CD4-positive, alpha-beta T cell treated with Interleukin-6 at 100 ng/mL for 8 hours (primary cell): ENCODE measurements at regions not wholly inside any gene's neighbourhood (a gene's known extent, or its start where the extent isn't known, plus 50 kb on each side); places are given as distances from the start of the nearest gene placed in this dataset.
"Not testable (repeated sequence)": the region's sequence is repeated elsewhere in the genome, so short reads cannot be mapped to it uniquely, and the experiment has no call there.

Experiments used
- DNase-seq: peaks from one replicate; pipeline ENCODE4 v3.0.0-alpha.2; 2020; ENCODE audit warnings: mixed read lengths, low spot score

- DNase-seq = no peak
These were observed 397.2 kb downstream of the SLITRK1 start for GRCh38 chr13:83485101-83485500.

DNA sequence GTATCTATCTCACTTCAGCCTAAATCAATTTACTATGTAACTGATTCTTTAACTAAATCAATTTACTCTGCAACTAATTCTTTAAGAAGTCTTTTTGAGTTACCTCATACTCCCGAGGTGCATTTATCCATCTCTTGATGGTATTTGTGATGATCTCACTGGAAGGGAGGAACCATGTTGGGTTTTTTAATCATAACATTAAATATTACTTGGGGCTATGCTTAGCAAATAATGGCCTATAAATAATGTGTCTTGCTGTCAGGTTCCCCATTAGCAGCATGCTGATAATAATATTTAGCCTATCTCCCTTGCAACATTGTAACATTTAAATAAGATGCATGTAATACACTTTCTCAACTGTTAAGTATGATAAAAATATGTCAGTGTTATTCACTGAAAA lies 411.3 kb downstream of the SLITRK1 start:
- no peak for DNase-seq

DNA sequence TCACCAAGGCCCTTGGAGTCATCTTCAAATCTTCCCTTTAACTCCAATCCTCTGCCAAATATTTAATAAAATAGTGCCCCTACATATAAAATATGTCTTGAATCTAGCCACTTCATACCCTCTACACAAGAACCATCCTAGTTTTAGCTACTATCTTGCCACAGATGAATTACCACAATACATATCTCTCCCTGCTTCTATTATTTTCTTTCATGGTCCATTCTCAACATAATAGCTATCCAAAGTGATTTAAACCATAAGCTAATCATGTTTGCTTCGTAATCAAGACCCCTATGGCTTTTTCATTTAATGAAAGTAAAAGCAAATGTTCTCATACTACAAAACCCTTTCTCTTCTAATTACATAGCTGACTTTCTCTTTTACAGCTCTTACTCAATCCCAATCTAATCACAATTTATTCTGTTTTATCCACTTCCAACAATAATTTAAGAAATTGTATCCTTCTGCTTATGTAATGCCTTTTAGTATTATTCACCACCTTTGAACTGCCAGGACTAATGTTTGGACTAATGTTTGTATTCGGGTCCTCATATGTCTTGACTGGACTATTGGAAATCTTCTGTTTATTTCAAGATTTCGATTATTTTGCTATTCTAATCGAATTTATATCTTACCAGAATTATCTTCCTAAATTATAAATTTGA lies 412.0 kb downstream of the SLITRK1 start:
- DNase-seq = no peak

DNA sequence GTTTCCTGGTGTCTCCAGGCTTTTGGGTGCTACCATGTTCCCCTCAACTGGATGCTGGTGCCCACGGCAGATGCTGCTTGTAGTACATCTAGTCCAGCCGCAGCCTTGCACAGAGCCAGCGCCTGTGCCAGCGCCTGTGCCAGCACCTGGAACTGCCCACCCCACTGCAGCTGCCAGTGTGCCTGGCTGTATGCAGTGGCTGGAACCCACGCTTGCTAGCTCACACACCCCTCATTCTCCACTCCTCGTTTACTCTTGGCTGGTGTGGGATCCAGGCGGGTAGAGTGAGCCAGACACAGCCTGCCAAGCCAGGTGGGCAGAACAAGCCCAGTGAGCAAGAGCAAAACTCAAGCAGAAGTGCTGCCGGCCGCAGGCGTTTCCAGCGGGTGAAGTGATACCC lies 428.6 kb downstream of the SLITRK1 start:
- DNase-seq = no peak

- DNase-seq = no peak
These were observed 429.0 kb downstream of the SLITRK1 start for GRCh38 chr13:83453300-83453699.

DNA sequence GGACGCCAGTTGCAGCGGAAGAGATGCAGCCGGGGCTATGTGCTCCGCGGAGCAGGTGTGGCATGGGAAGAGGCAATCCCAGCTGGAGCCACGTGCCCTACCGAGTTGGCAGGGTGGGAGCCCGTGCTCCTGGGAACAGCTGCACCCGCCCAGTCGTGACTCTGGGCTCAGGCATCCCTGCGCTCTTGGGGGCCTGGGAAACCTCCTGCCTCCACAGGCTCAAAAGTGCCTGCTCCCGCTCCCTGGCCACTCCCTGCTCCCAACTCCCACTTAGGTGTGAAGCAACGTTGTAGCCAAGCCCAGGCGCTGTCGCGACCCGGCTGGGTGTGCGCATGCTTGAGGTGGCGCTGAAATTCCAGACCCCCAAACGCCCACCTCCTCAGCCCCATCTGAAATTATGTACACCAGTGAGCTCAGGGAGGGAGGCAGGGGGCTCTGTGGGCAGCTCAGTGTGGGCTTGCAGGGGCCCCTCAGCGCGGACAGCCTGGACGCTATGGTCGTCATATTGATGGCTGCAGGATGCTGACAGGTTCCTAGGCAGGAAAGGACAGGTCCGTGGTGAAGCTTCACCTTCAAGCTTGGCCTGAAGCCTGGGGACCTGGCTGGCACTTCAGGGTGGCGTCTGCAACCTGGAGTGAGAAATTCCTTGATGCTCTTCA lies 429.9 kb downstream of the SLITRK1 start:
- DNase-seq = no peak

DNA sequence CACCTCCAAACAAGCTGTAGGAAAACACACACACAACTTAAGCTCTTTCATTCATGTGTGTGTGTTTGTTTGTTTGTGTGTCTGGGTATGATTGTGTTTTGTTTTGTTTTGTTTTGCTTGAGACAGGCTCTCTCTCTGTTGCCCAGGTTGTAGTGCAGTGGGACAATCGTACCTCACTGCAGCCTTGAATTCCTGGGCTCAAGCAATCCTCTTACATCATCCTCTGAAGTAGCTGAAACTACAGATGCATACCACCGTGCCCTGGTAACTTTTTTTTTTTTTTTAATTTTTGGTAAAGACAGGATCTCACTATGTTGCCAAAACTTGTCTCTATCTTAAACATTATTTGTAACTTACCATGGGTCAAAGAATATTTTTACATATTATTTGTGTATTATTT lies 431.7 kb downstream of the SLITRK1 start:
- no peak for DNase-seq

DNA sequence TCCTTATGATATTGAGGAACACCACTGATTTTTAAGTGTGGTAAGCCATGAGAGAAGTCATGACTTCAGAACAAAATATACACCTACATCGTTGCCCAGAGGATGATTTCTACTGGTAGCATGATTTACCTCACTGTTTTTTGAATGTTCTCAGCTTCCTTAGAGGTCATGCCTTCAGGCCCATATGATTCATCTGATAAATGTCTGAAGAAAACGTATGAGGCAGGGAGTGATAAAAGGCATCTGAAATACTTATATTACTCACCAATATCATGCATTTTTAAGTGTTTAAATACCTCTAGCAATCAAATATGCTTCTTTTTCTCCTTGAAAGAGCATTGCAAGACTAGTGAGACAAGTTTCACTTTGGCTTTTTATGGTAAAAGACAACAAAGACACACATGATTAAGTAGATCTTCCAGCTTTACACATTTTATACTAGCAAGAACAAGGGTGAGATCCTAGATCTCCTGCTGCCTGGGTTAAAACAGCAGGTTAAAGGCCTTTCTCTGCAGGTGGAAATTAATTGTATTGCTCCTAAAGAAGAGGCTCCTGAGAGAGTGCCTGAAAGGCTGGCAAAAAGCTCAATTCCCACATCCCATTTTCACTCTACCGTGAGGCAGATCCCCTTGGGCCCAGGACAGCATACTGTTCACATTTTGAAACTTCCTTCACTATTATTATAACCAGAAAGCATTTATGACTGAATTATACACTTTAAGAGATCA lies 432.4 kb downstream of the SLITRK1 start:
- no peak for DNase-seq

DNA sequence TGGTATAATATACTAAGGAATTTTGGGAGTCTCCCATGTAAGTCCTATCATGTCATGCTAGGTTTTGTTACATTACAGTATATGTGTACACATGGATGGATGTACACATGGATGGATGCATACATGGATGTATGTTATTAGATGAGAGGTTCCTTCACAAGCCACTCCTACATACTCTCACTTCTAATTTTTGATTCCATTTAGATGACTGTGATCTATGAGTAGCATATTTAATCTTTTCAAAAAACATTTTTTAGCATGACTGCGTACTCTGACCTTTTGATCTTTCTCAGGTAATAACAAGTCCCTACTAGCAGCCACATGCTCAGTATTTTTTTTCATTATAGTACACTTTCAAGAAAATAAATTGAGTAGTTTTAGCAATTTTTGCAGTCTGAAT lies 441.8 kb downstream of the SLITRK1 start:
- DNase-seq = no peak

GRCh38 chr13:83439464-83439863 lies 442.8 kb downstream of the SLITRK1 start:
- not testable (repeated sequence) for DNase-seq

DNA sequence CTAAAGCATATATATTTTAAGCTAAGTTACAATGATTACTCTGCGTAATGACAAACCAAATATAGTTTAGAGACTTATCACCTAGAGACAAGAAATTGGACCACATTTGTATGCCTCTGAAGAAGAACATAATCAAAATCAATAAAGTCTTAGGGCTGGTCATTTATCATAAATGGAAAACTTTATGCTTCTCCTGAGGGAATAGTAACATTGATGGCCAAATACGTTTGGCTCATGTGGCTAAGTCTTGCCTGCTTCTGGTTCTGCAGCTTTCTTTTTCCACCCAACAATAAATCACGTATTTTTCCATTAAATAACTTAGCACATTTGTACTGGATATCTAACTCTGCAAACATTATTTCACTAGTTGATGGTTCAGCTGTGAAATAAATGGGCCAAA lies 458.4 kb downstream of the SLITRK1 start:
- no peak for DNase-seq

- no peak for DNase-seq
These were observed 458.9 kb downstream of the SLITRK1 start for GRCh38 chr13:83423381-83423780.

GRCh38 chr13:83414393-83414792 lies 467.9 kb downstream of the SLITRK1 start:
- no peak for DNase-seq

GRCh38 chr13:83386609-83387008 lies 495.7 kb downstream of the SLITRK1 start:
- DNase-seq = no peak

- DNase-seq = no peak
These were observed 503.4 kb downstream of the SLITRK1 start for GRCh38 chr13:83378908-83379307.

DNA sequence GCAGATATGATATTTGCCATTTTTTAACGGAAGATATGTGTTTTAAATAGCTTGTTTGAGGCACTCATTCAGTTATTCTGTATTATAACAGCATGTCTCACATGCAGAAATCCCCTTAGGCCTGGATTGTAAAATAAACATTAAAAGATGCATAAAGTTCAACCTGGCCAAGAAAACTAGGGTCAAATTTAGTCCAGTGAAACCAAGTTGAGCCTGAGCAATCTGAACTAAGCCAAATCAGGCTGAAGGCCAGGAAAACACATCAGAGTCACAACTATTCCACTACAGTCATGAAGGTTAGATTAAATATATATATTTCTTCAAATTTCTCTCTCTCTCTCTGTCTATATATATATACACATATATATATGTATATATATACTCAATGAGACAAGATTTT lies 504.8 kb downstream of the SLITRK1 start:
- no peak for DNase-seq

- DNase-seq = no peak
These were observed 509.5 kb downstream of the SLITRK1 start for GRCh38 chr13:83372786-83373185.

DNA sequence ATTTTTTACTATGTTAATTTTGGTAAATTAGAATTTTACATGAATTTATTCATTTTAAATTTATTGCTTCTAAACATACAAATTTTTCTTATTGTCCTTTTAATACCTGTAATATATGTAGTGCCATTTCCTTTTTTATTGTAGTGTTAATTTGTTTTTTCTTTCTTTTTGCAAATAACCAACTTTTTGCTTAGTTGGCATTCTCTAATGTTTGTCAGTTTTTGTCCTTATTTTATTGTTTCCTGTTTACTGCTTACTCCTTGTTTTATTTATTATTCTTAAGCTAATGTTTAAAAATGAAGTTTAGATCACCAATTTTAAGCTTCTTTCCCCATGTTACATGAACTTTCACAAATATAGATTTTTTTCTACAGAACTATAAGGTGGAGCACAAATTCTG lies 516.6 kb downstream of the SLITRK1 start:
- DNase-seq = no peak

- DNase-seq = no peak
These were observed 527.2 kb downstream of the SLITRK1 start for GRCh38 chr13:83355041-83355440.

GRCh38 chr13:83352391-83352790 lies 529.9 kb downstream of the SLITRK1 start:
- DNase-seq = no peak

DNA sequence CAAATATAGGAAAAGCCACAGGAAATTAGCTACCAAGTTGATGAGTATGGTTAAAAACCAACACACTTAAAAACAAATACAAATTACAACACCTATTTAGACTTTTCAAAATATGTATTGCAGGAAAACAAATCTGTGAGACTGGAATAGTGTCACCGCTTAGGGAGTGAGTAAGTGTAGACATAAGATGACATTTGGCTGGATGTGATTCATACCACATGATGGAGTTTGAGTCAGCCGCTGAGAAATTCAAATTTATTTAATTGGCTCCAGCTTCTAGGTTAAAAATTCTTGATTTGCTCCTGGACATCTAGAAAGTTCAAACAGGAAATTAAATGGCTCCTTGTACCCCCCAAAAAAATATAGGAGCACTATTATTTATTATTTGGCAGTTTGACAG lies 531.7 kb downstream of the SLITRK1 start:
- no peak for DNase-seq

DNA sequence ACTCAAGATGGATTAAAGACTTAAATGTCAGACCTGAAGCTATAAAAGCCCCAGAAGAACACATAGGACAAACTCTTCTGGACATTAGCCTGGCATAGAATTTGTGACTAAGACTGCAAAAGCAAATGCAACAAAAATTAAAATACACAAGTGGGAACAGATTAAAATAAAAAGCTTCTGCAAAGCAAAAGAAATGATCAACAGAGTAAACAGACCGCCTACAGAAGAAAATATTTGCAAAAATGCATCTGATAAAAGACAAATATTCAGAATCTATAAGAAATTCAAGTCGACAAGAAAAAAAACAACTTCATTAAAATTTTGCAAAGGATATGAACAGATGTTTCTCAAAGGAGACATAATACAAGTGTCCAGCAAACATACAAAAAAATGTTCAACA lies 537.8 kb downstream of the SLITRK1 start:
- DNase-seq = no peak

- no peak for DNase-seq
These were observed 542.1 kb downstream of the SLITRK1 start for GRCh38 chr13:83340170-83340569.
